Left lung (tissue), 4 donors: ENCODE measurements at regions not wholly inside any gene's neighbourhood (a gene's known extent, or its start where the extent isn't known, plus 50 kb on each side); places are given as distances from the start of the nearest gene placed in this dataset.
"Not testable (repeated sequence)": the region's sequence is repeated elsewhere in the genome, so short reads cannot be mapped to it uniquely, and the experiment has no call there.

ENCODE experiments used
- ATAC-seq: fragments of 200-7000 bp; cut with Tn5 transposase; one replicate; pipeline ENCODE4 v1.9.1; 2020; ENCODE audit warnings: moderate library complexity
- DNase-seq, 4 donors: peaks; one replicate each; pipeline ENCODE4 v3.0.0-alpha.2; 2013 to 2020
- H3K27ac ChIP-seq, 2 donors: fragments of 200-600 bp; sonication (generic) in 1 of 2; one replicate each; pipeline versions ENCODE4 v1.5.0 to v1.8.0; 2020 to 2021
- H3K27me3 ChIP-seq, 2 donors: fragments of 200-600 bp; sonication (generic) in 1 of 2; one replicate each; pipeline versions ENCODE4 v1.5.0 to v1.8.0; 2020 to 2021
- H3K36me3 ChIP-seq, 2 donors: fragments of 200-600 bp; sonication (generic) in 1 of 2; one replicate each; pipeline versions ENCODE4 v1.5.0 to v1.8.0; 2020 to 2021
- H3K4me1 ChIP-seq, 2 donors: fragments of 200-600 bp; one replicate each; pipeline ENCODE4 v1.8.0; 2021
- H3K4me3 ChIP-seq, 2 donors: fragments of 200-600 bp; sonication (generic) in 1 of 2; one replicate each; pipeline versions ENCODE4 v1.5.0 to v1.8.0; 2020 to 2021; ENCODE audit warnings: mild to moderate bottlenecking in 1 of 2
- H3K9me3 ChIP-seq, 2 donors: fragments of 200-600 bp; sonication (generic) in 1 of 2; one replicate each; pipeline versions ENCODE4 v1.5.0 to v1.8.0; 2020 to 2021
- intact Hi-C, 2 donors: fragments of 100-400 bp; cut with DNase I; formaldehyde crosslinking; loops; one replicate each; pipeline versions ENCODE4 v1.11.2 to v1.14.2; 2022
- TF ChIP-seq, protein P1 (sequence below), 2 donors: fragments of 200-600 bp; sonication (generic) in 1 of 2; IDR thresholded peaks; one replicate each; pipeline versions ENCODE4 v1.5.0 to v1.8.0; 2021; ENCODE audit warnings: antibody characterized with exemption in 2 of 2
- donor health status: DM: no; HTN: yes; CAD: no.
- donor health status: DM: no; HTN: no; CAD: no.

- Histone ChIP-seq H3K36me3 (no peaks in the 10 kb centered on the region), H3K4me3 (no peak overlapping the region), H3K27me3 (no peaks in the 10 kb centered on the region), H3K4me1 (no peaks in the 10 kb centered on the region), H3K27ac (no peak overlapping the region), H3K9me3 (peaks cover 0 to 18% of the 10 kb centered on the region in 2 donors)
- TF ChIP-seq, protein P1, sequence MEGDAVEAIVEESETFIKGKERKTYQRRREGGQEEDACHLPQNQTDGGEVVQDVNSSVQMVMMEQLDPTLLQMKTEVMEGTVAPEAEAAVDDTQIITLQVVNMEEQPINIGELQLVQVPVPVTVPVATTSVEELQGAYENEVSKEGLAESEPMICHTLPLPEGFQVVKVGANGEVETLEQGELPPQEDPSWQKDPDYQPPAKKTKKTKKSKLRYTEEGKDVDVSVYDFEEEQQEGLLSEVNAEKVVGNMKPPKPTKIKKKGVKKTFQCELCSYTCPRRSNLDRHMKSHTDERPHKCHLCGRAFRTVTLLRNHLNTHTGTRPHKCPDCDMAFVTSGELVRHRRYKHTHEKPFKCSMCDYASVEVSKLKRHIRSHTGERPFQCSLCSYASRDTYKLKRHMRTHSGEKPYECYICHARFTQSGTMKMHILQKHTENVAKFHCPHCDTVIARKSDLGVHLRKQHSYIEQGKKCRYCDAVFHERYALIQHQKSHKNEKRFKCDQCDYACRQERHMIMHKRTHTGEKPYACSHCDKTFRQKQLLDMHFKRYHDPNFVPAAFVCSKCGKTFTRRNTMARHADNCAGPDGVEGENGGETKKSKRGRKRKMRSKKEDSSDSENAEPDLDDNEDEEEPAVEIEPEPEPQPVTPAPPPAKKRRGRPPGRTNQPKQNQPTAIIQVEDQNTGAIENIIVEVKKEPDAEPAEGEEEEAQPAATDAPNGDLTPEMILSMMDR (IDR thresholded peaks at IDR 0.05): no peak
- no peak for ATAC-seq
- DNase-seq: peak in 1 of 4 donors; percentile 5
- intact Hi-C loops: no loop called here
Observed at GRCh38 chr21:17214801-17215200, 298.0 kb upstream of the CXADR start.

- H3K4me1 ChIP-seq, ATAC-seq, DNase-seq, intact Hi-C loops, H3K27ac ChIP-seq, H3K27me3 ChIP-seq, H3K4me3 ChIP-seq, H3K36me3 ChIP-seq: not testable (repeated sequence)
- peaks cover 0 to 16% of the 10 kb centered on the region in 2 donors for H3K9me3 ChIP-seq
Observed at GRCh38 chr21:17219050-17219449, 293.8 kb upstream of the CXADR start.

DNA sequence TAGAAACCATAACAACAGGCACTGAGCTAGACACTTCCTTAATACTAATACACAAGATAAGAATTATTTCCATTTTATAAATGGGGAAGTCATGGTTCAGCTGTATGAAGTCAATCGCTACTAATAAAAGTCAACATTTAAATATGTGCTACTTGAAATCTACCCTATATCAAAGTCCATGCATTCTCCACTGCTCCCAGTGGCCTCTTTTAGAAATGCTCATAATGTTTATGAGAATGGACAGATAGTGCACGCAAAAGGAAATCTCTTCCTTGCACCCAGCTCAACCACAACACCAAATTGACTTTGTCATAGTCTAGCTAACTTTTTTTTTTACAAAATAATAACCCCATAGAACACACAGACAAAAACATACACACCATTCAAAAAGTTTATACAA, 281.7 kb upstream of the CXADR start:
- intact Hi-C loops: no loop called here
- Histone ChIP-seq H3K4me1 (no peaks in the 10 kb centered on the region), H3K27me3 (no peaks in the 10 kb centered on the region), H3K4me3 (no peak overlapping the region), H3K9me3 (peaks cover 0 to 37% of the 10 kb centered on the region in 2 donors), H3K27ac (no peak overlapping the region), H3K36me3 (no peaks in the 10 kb centered on the region)
- no peak for DNase-seq
- no peak for ATAC-seq
- TF ChIP-seq, protein P1 (IDR thresholded peaks at IDR 0.05): no peak

DNA sequence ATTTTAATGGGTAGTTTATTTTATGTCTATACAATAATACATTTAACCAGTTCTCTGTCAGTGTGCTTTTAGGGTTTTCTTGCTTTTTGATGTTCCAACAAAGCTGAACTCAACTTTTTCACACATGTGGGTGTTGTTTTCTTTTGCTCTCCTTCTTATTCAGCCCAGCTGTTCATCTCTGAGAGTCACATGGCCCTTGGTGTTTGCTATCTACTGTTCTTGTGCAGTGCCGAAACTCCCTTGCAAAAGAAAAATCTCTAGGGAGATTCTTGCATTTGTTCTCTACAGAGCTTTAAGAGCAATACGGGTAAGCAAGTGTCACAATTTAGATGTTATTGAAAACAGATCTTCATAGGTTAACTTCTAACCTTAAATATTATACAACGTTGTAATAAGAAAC, 281.1 kb upstream of the CXADR start:
- Histone ChIP-seq H3K27me3 (no peaks in the 10 kb centered on the region), H3K27ac (no peak overlapping the region), H3K4me1 (no peaks in the 10 kb centered on the region), H3K4me3 (no peak overlapping the region), H3K9me3 (peaks cover 0 to 31% of the 10 kb centered on the region in 2 donors), H3K36me3 (no peaks in the 10 kb centered on the region)
- TF ChIP-seq, protein P1 (IDR thresholded peaks at IDR 0.05): no peak
- no peak for ATAC-seq
- intact Hi-C loops: no loop called here
- no peak for DNase-seq

DNA sequence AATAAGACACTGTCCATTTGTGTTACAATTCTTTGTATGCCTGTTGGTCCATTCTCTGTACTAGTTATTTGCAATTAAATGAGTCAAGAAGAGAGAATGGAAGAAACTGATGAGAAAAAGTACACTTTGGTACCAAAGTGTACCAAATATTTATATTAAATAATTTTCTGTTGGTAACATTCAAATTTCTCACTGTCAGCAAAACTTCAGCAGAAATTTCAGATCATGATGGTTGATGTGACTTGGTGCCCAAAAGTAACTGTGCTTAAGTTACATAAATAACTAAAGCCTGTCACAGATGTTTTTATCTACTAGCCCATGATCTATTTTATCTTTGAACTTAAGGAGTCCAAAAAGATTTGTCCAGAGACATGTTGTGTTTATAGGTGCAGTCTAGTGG, 274.4 kb upstream of the CXADR start:
- no peaks in the 10 kb centered on the region for H3K4me1 ChIP-seq
- TF ChIP-seq, protein P1 (IDR thresholded peaks at IDR 0.05): no peak

DNA sequence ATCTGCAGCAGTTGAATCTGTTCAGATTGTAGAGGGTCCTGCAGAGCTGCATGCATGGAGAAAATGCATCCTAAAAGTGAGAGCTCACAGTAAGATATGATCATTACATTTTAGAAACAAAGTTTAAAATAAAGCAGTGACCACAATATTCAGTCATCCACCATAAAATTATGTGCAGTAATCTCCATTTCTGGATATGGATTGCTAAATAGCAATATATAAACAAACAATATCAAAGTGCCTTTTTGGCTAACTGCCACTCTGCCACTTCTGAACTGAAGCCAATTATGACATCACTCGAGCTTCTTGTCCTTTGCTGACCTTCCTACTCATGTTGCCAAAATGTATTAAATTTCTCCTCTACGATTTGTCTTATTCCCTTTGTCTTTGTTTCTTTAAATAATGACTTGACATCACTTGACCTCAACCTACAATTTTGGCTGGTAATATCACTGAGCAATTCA, 262.0 kb upstream of the CXADR start:
- intact Hi-C loops: no loop called here

More for the DNA sequence above, 274.4 kb upstream of the CXADR start:
- H3K9me3 ChIP-seq: peaks cover 0 to 9% of the 10 kb centered on the region in 2 donors
- ATAC-seq (no peak), DNase-seq (no peak)
- intact Hi-C loops: no loop called here
- H3K27ac ChIP-seq: no peak overlapping the region
- H3K36me3 ChIP-seq: no peaks in the 10 kb centered on the region
- no peak overlapping the region for H3K4me3 ChIP-seq
- H3K27me3 ChIP-seq: no peaks in the 10 kb centered on the region

More for the DNA sequence above, 262.0 kb upstream of the CXADR start:
- TF ChIP-seq, protein P1 (IDR thresholded peaks at IDR 0.05): no peak
- no peaks in the 10 kb centered on the region for H3K36me3 ChIP-seq
- peak in 2 of 4 donors; percentile 45 to 62 for DNase-seq
- H3K4me3 ChIP-seq: no peak overlapping the region
- no peaks in the 10 kb centered on the region for H3K4me1 ChIP-seq
- no peaks in the 10 kb centered on the region for H3K27me3 ChIP-seq
- H3K27ac ChIP-seq: no peak overlapping the region
- ATAC-seq: no peak
- peaks cover 0 to 7% of the 10 kb centered on the region in 2 donors for H3K9me3 ChIP-seq
